ENCODE measurements at regions not wholly inside any gene's neighbourhood (a gene's known extent, or its start where the extent isn't known, plus 50 kb on each side); places are given as distances from the start of the nearest gene placed in this dataset.

DNA sequence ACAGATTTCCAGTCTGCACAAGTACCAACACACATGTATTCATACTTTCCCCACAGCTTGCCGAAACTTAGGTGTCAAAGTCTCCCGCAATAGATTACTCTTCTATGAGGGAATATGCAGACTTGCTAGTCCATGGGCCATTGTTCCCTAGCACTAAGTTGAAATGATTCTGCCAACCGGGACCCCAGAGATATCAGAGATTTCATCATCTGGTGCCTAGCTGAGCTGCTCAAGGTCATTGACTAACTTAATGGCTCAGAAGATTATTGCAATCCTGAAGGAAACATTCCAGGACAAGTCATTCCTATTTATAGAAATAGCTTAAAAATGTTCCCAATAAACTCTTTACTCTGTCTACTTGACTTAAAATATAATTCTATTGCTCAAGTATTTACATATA, 202.6 kb downstream of the PIK3R1 start:
- H3K9ac ChIP-seq (ENCODE audit: insufficient read depth in 1 of 2, low read depth in 2 of 2, low read length in 2 of 2), result no peak overlapping the region
- H3K4me3 ChIP-seq, result no peak overlapping the region
- ChIA-PET POLR2A (interaction anchor here (1.0 to 3.5 kb wide), 3 partner anchors 8 to 14 kb away, joined by 3 to 24 read pairs (median 9); no protein-coding TSS in a partner anchor), CTCF (ENCODE audit: low intra/inter-chr PET ratio) (no interaction called here)
- peaks cover 30 to 73% of the 10 kb centered on the region in 2 experiments for H3K4me1 ChIP-seq (replicated peaks in 1 of 2; ENCODE audit: control insufficient read depth in 2 of 2, insufficient read depth in 2 of 2, low read length in 2 of 2)
- H3K4me2 ChIP-seq (ENCODE audit: insufficient read depth, low read length), result no peak overlapping the region
- no peaks in the 10 kb centered on the region for H3K27me3 ChIP-seq (ENCODE audit: control insufficient read depth in 2 of 2, insufficient read depth in 2 of 2, low read length in 2 of 2)
- in situ Hi-C loops (cut with MboI), result no loop called here
- WGBS (ENCODE audit: insufficient coverage, low coverage, missing lambda C conversion rate), result 72% methylated on average over 3 of the region's 3 CpGs
- H2AFZ ChIP-seq (ENCODE audit: low read depth, low read length), result peak overlapping the region; percentile 57
- H3K36me3 ChIP-seq (ENCODE audit: control insufficient read depth, insufficient read depth, low read length), result no peaks in the 10 kb centered on the region
- FAIRE-seq (no peak), DNase-seq (ENCODE audit: extremely low read depth in 1 of 4, low spot score in 3 of 4) (no peak), ATAC-seq (no peak)
- intact Hi-C loops (cut with micrococcal nuclease), result no loop called here
- H3K9me3 ChIP-seq (replicated peaks; ENCODE audit: control insufficient read depth, insufficient read depth, low read depth, low read length), result no peaks in the 10 kb centered on the region
- no peaks in the 10 kb centered on the region for H3K9me1 ChIP-seq (ENCODE audit: control insufficient read depth, insufficient read depth, low read length)
- BruUV-seq (replicated peaks), result no TSS peak
- H4K20me1 ChIP-seq (replicated peaks; ENCODE audit: control insufficient read depth, insufficient read depth, low read length), result no peaks in the 10 kb centered on the region
- H3K79me2 ChIP-seq (ENCODE audit: control insufficient read depth, insufficient read depth, low read length), result no peaks in the 10 kb centered on the region
- H3K27ac ChIP-seq (ENCODE audit: extremely low read depth, low read depth, low read length), result 0 out of 3 replicates have a peak overlapping the region, but pooled peaks have one; percentile 6
- no peak for TF ChIP-seq MEF2D (tag; conservative IDR thresholded peaks at IDR 0.05; ENCODE audit: low read depth)
- TF ChIP-seq, protein P1, sequence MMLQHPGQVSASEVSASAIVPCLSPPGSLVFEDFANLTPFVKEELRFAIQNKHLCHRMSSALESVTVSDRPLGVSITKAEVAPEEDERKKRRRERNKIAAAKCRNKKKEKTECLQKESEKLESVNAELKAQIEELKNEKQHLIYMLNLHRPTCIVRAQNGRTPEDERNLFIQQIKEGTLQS (IDR thresholded peaks at IDR 0.05), result peak; percentile 53
- TF ChIP-seq, protein P1 (CRISPR knock-in tag; conservative IDR thresholded peaks at IDR 0.05), result no peak
- TF ChIP-seq, protein P2, sequence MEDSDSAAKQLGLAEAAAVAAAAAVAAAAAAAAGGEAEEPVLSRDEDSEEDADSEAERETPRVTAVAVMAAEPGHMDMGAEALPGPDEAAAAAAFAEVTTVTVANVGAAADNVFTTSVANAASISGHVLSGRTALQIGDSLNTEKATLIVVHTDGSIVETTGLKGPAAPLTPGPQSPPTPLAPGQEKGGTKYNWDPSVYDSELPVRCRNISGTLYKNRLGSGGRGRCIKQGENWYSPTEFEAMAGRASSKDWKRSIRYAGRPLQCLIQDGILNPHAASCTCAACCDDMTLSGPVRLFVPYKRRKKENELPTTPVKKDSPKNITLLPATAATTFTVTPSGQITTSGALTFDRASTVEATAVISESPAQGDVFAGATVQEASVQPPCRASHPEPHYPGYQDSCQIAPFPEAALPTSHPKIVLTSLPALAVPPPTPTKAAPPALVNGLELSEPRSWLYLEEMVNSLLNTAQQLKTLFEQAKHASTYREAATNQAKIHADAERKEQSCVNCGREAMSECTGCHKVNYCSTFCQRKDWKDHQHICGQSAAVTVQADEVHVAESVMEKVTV (CRISPR knock-in tag; IDR thresholded peaks at IDR 0.05), result no peak
- no peak for TF ChIP-seq ZNF431 (CRISPR knock-in tag; IDR thresholded peaks at IDR 0.05)
- TF ChIP-seq CEBPG (CRISPR knock-in tag; IDR thresholded peaks at IDR 0.05), result no peak
- TF ChIP-seq CEBPG (tag; conservative IDR thresholded peaks at IDR 0.05 in 1 of 2, IDR thresholded peaks at IDR 0.05 in 1 of 2), result peak; percentile 19 to 53; a peak in 1 of 4 replicates
- TF ChIP-seq, protein P3, sequence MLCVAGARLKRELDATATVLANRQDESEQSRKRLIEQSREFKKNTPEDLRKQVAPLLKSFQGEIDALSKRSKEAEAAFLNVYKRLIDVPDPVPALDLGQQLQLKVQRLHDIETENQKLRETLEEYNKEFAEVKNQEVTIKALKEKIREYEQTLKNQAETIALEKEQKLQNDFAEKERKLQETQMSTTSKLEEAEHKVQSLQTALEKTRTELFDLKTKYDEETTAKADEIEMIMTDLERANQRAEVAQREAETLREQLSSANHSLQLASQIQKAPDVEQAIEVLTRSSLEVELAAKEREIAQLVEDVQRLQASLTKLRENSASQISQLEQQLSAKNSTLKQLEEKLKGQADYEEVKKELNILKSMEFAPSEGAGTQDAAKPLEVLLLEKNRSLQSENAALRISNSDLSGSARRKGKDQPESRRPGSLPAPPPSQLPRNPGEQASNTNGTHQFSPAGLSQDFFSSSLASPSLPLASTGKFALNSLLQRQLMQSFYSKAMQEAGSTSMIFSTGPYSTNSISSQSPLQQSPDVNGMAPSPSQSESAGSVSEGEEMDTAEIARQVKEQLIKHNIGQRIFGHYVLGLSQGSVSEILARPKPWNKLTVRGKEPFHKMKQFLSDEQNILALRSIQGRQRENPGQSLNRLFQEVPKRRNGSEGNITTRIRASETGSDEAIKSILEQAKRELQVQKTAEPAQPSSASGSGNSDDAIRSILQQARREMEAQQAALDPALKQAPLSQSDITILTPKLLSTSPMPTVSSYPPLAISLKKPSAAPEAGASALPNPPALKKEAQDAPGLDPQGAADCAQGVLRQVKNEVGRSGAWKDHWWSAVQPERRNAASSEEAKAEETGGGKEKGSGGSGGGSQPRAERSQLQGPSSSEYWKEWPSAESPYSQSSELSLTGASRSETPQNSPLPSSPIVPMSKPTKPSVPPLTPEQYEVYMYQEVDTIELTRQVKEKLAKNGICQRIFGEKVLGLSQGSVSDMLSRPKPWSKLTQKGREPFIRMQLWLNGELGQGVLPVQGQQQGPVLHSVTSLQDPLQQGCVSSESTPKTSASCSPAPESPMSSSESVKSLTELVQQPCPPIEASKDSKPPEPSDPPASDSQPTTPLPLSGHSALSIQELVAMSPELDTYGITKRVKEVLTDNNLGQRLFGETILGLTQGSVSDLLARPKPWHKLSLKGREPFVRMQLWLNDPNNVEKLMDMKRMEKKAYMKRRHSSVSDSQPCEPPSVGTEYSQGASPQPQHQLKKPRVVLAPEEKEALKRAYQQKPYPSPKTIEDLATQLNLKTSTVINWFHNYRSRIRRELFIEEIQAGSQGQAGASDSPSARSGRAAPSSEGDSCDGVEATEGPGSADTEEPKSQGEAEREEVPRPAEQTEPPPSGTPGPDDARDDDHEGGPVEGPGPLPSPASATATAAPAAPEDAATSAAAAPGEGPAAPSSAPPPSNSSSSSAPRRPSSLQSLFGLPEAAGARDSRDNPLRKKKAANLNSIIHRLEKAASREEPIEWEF (CRISPR knock-in tag; IDR thresholded peaks at IDR 0.05), result no peak
- TF ChIP-seq ESRRA (IDR thresholded peaks at IDR 0.05; ENCODE audit: borderline replicate concordance, low read depth), result 0 out of 2 replicates have a peak, but pooled peaks have one; percentile 31
- TF ChIP-seq, protein P4, sequence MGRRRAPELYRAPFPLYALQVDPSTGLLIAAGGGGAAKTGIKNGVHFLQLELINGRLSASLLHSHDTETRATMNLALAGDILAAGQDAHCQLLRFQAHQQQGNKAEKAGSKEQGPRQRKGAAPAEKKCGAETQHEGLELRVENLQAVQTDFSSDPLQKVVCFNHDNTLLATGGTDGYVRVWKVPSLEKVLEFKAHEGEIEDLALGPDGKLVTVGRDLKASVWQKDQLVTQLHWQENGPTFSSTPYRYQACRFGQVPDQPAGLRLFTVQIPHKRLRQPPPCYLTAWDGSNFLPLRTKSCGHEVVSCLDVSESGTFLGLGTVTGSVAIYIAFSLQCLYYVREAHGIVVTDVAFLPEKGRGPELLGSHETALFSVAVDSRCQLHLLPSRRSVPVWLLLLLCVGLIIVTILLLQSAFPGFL (CRISPR knock-in tag; IDR thresholded peaks at IDR 0.05), result no peak
- TF ChIP-seq ZBED1 (IDR thresholded peaks at IDR 0.05), result no peak
- no peak for TF ChIP-seq MAFK (IDR thresholded peaks at IDR 0.05; ENCODE audit: low read length)
- TF ChIP-seq NCOA6 (IDR thresholded peaks at IDR 0.05), result no peak
- no peak for TF ChIP-seq ZFP36 (IDR thresholded peaks at IDR 0.05; ENCODE audit: low read depth, low read length, partially characterized antibody)

All from K562 (cell line).